Endothelial cell (in vitro differentiated cells): ENCODE measurements at regions not wholly inside any gene's neighbourhood (a gene's known extent, or its start where the extent isn't known, plus 50 kb on each side); places are given as distances from the start of the nearest gene placed in this dataset.

Source experiments
- DNase-seq: peaks from one replicate; pipeline ENCODE4 v3.0.0; 2021; ENCODE audit warnings: low spot score
- H3K27ac Mint-ChIP-seq: one replicate; pipeline ENCODE4 v1.8.0; 2021; ENCODE audit warnings: mixed read lengths, inconsistent platforms; ENCODE audit not compliant: unreplicated experiment
- H3K27me3 Mint-ChIP-seq: one replicate; pipeline ENCODE4 v1.8.0; 2021; ENCODE audit warnings: mild to moderate bottlenecking, moderate library complexity, mixed read lengths, inconsistent platforms; ENCODE audit not compliant: unreplicated experiment
- H3K36me3 Mint-ChIP-seq: one replicate; pipeline ENCODE4 v1.8.0; 2021; ENCODE audit warnings: mild to moderate bottlenecking, low read depth, mixed read lengths, inconsistent platforms; ENCODE audit not compliant: unreplicated experiment
- H3K4me1 Mint-ChIP-seq: one replicate; pipeline ENCODE4 v1.8.0; 2021; ENCODE audit warnings: mild to moderate bottlenecking, mixed read lengths, inconsistent platforms; ENCODE audit not compliant: unreplicated experiment
- H3K4me3 Mint-ChIP-seq: one replicate; pipeline ENCODE4 v1.8.0; 2021; ENCODE audit warnings: mild to moderate bottlenecking, mixed read lengths, inconsistent platforms; ENCODE audit not compliant: unreplicated experiment
- H3K9me3 Mint-ChIP-seq: one replicate; pipeline ENCODE4 v1.8.0; 2021; ENCODE audit warnings: mixed read lengths, inconsistent platforms; ENCODE audit not compliant: unreplicated experiment
- TF ChIP-seq, protein P1 (sequence below): fragments of 200-600 bp; sonication (generic); IDR thresholded peaks from one replicate; pipeline ENCODE4 v1.5.0; 2021; ENCODE audit warnings: antibody characterized with exemption; ENCODE audit not compliant: unreplicated experiment

GRCh38 chr10:29804025-29804852, 169.5 kb upstream of the SVIL start:
- Mint-ChIP-seq H3K4me3 (no peak overlapping the region), H3K27ac (no peak overlapping the region), H3K4me1 (peaks cover 22% of the 10 kb centered on the region), H3K36me3 (no peaks in the 10 kb centered on the region), H3K9me3 (no peaks in the 10 kb centered on the region), H3K27me3 (no peaks in the 10 kb centered on the region)
- TF ChIP-seq, protein P1, sequence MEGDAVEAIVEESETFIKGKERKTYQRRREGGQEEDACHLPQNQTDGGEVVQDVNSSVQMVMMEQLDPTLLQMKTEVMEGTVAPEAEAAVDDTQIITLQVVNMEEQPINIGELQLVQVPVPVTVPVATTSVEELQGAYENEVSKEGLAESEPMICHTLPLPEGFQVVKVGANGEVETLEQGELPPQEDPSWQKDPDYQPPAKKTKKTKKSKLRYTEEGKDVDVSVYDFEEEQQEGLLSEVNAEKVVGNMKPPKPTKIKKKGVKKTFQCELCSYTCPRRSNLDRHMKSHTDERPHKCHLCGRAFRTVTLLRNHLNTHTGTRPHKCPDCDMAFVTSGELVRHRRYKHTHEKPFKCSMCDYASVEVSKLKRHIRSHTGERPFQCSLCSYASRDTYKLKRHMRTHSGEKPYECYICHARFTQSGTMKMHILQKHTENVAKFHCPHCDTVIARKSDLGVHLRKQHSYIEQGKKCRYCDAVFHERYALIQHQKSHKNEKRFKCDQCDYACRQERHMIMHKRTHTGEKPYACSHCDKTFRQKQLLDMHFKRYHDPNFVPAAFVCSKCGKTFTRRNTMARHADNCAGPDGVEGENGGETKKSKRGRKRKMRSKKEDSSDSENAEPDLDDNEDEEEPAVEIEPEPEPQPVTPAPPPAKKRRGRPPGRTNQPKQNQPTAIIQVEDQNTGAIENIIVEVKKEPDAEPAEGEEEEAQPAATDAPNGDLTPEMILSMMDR: no peak
- no peak for DNase-seq

DNA sequence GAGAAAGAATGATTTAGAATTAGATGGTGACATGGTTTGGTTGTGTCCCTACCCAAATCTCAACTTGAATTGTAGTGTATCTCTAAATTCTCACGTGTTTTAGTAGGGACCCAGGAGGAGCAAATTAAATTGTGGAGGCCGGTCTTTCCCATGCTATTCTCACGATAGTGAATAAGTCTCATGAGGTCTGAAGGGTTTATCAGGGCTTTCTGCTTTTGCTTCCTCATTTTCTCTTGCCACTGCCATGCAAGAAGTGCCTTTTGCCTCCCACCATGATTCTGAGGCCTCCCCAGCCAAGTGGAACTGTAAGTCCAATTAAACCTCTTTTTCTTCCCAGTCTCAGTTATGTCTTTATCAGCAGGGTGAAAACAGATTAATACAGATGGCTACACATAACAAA, 167.4 kb upstream of the SVIL start:
- DNase-seq: no peak
- Mint-ChIP-seq H3K4me3 (no peak overlapping the region), H3K4me1 (peaks cover 31% of the 10 kb centered on the region), H3K27me3 (no peaks in the 10 kb centered on the region), H3K36me3 (no peaks in the 10 kb centered on the region), H3K9me3 (no peaks in the 10 kb centered on the region), H3K27ac (no peak overlapping the region)
- TF ChIP-seq, protein P1: no peak

- TF ChIP-seq, protein P1: no peak
- no peaks in the 10 kb centered on the region for H3K36me3 Mint-ChIP-seq
- no peak for DNase-seq
- no peaks in the 10 kb centered on the region for H3K9me3 Mint-ChIP-seq
- no peaks in the 10 kb centered on the region for H3K27me3 Mint-ChIP-seq
- no peak overlapping the region for H3K4me3 Mint-ChIP-seq
- H3K27ac Mint-ChIP-seq: no peak overlapping the region
- H3K4me1 Mint-ChIP-seq: peaks cover 36% of the 10 kb centered on the region
Measured at GRCh38 chr10:29798921-29799690, 164.3 kb upstream of the SVIL start.

GRCh38 chr10:29797616-29798015, 162.8 kb upstream of the SVIL start:
- DNase-seq: no peak
- Mint-ChIP-seq H3K9me3 (no peaks in the 10 kb centered on the region), H3K36me3 (no peaks in the 10 kb centered on the region), H3K4me3 (no peak overlapping the region), H3K27ac (no peak overlapping the region), H3K27me3 (no peaks in the 10 kb centered on the region), H3K4me1 (peaks cover 25% of the 10 kb centered on the region)
- TF ChIP-seq, protein P1: no peak

DNA sequence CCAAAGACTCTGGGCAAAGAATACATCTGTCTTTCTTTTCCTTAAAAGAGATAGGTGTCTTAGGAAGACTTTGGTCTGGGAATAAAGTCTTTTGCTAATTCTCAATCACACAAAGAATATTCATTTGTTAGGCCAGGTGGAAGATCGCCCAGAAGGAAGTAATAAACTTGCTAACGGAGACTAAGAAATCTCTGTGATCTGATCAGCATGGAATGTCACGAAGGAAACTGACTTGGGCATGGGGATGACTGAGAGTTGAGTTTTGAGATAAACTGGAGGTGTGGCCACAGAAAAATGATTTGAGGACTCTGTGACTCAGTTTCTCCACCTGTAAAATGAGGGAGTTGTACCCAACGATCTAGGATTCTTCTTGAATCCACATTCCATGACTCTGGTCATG, 161.1 kb upstream of the SVIL start:
- Mint-ChIP-seq H3K4me3 (no peak overlapping the region), H3K4me1 (peaks cover 16% of the 10 kb centered on the region), H3K27me3 (no peaks in the 10 kb centered on the region), H3K36me3 (no peaks in the 10 kb centered on the region), H3K27ac (no peak overlapping the region), H3K9me3 (no peaks in the 10 kb centered on the region)
- no peak for DNase-seq
- TF ChIP-seq, protein P1: no peak
